ENCODE measurements at regions not wholly inside any gene's neighbourhood (a gene's known extent, or its start where the extent isn't known, plus 50 kb on each side); places are given as distances from the start of the nearest gene placed in this dataset.

- no peak overlapping the region for H3K4me3 ChIP-seq (ENCODE audit: low read depth, low read length)
- TF ChIP-seq, protein P1, sequence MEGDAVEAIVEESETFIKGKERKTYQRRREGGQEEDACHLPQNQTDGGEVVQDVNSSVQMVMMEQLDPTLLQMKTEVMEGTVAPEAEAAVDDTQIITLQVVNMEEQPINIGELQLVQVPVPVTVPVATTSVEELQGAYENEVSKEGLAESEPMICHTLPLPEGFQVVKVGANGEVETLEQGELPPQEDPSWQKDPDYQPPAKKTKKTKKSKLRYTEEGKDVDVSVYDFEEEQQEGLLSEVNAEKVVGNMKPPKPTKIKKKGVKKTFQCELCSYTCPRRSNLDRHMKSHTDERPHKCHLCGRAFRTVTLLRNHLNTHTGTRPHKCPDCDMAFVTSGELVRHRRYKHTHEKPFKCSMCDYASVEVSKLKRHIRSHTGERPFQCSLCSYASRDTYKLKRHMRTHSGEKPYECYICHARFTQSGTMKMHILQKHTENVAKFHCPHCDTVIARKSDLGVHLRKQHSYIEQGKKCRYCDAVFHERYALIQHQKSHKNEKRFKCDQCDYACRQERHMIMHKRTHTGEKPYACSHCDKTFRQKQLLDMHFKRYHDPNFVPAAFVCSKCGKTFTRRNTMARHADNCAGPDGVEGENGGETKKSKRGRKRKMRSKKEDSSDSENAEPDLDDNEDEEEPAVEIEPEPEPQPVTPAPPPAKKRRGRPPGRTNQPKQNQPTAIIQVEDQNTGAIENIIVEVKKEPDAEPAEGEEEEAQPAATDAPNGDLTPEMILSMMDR (IDR thresholded peaks at IDR 0.05; ENCODE audit: low read depth, low read length), result no peak
Measured at GRCh38 chr15:88981244-88982215, 68.4 kb upstream of the MFGE8 start.

GRCh38 chr15:88982304-88982945 is 69.2 kb upstream of the MFGE8 start:
- TF ChIP-seq, protein P1 (IDR thresholded peaks at IDR 0.05; ENCODE audit: low read depth, low read length), result no peak
- H3K4me3 ChIP-seq (ENCODE audit: low read depth, low read length), result no peak overlapping the region

DNA sequence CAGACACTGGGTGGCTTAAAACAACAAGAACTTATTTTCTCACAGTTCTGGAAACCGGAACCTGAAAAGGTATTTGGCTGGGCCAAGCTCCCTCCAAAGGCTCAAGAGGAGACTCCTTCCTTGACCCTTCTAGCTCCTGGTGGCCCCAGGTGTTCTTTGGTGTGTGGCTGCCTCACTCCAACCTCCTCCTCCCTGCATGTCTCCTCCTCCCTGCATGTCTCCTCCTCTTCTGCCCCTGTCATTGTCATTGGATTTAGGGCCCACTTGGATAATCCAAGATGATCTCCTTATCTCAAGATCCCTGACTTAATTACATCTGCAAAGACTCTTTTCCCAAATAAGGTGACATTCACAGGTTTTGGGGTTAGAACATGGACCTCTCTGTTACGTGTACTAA is 69.8 kb upstream of the MFGE8 start:
- TF ChIP-seq, protein P1 (IDR thresholded peaks at IDR 0.05; ENCODE audit: low read depth, low read length), result no peak
- H3K4me3 ChIP-seq (ENCODE audit: low read depth, low read length), result no peak overlapping the region

GRCh38 chr15:88983861-88984429 is 70.8 kb upstream of the MFGE8 start:
- H3K4me3 ChIP-seq (ENCODE audit: low read depth, low read length), result no peak overlapping the region
- TF ChIP-seq, protein P1 (IDR thresholded peaks at IDR 0.05; ENCODE audit: low read depth, low read length), result no peak

DNA sequence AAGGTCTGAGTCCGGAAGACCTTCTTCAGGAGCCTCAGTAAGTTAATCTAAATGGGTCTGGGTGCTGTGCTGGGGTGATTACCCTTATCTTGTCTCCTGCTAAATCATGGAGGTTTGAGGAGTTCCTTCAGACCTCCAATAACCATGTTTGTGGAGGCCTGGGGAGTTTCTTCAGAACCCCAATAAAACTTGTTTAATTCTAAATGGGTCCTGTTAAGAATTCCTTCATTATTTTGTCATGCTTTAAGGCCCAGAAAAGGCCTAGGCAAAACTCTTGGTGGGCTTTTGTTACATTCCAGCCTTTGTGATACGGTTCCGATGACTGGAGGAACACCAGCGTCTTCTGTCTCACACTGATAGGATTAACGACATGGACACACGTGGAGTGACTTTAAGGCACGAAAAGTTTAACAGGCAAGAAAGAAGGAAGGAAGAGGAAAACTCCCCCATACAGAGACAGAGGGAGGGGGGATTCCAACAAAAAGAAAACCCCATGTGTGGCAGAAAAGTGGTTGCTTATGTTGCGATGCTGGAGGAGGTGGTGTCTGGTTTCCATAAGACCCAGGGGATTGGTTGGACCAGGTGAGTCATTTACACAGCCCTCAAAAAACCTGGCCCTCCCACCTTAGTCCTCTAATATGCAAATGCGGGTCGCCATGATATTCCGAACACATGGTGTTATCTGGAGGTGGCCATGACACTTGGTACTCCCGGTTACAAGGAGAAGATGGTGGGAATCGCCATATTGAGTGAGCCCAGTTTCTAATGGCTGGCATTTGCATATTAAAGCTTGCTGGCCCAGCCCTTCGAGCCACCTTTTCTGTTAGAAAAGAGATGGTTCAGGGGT is 72.6 kb upstream of the MFGE8 start:
- no peak overlapping the region for H3K4me3 ChIP-seq (ENCODE audit: low read depth, low read length)
- TF ChIP-seq, protein P1 (IDR thresholded peaks at IDR 0.05; ENCODE audit: low read depth, low read length), result no peak

- TF ChIP-seq, protein P1 (IDR thresholded peaks at IDR 0.05; ENCODE audit: low read depth, low read length), result no peak
Measured at GRCh38 chr15:88986949-88987590, 73.9 kb upstream of the MFGE8 start.

More at GRCh38 chr15:88986949-88987590, 73.9 kb upstream of the MFGE8 start:
- H3K4me3 ChIP-seq (ENCODE audit: low read depth, low read length), result no peak overlapping the region
